Bronchial epithelial cell (primary cell): ENCODE measurements at regions not wholly inside any gene's neighbourhood (a gene's known extent, or its start where the extent isn't known, plus 50 kb on each side); places are given as distances from the start of the nearest gene placed in this dataset.

Source experiments
- DNase-seq: peaks from one replicate; pipeline ENCODE4 v3.0.0-alpha.2; 2010; ENCODE audit warnings: low read depth
- FAIRE-seq: peaks from 2 replicates; lab custom pipeline; 2011; peaks lifted over from hg19 to GRCh38; lab: Jason Lieb, UNC
- H3K27me3 ChIP-seq: 2 replicates; pipeline ENCODE4 v1.5.1; 2011; ENCODE audit warnings: low read length; ENCODE audit not compliant: control insufficient read depth, insufficient read depth
- H3K36me3 ChIP-seq: 2 replicates; pipeline ENCODE4 v1.5.1; 2011; ENCODE audit warnings: low read length; ENCODE audit not compliant: control insufficient read depth, insufficient read depth
- H3K4me3 ChIP-seq: 2 replicates; pipeline ENCODE4 v1.5.1; 2011; ENCODE audit warnings: mild to moderate bottlenecking, low read depth, low read length, control low read depth
- CTCF ChIP-seq: IDR thresholded peaks from 2 replicates; pipeline ENCODE4 v1.5.1; 2011; ENCODE audit warnings: mild to moderate bottlenecking, moderate library complexity, low read length, control low read depth, inconsistent platforms; ENCODE audit not compliant: insufficient read depth, severe bottlenecking

DNA sequence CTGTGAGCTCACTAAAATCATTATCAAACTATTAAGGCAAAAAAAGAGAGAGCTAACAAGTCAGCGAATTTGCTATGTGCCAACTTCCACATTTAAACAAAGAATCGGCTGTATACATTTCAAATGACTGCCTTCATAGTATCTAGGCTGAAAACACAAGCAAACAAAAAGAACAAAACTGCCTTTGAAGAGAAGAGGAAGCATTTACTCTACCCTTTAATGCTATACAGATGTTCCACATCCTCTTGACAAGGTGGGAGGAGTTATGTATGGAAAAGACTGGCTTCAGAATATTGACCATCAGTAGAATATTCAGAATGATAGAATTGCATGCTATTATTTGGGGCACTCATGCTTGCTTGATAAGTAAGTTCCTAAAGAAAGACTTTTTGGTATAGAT is 741.7 kb downstream of the PLCL1 start:
- FAIRE-seq (no peak), DNase-seq (no peak)
- Histone ChIP-seq H3K27me3 (no peaks in the 10 kb centered on the region), H3K36me3 (no peaks in the 10 kb centered on the region), H3K4me3 (no peak overlapping the region)
- no peak for TF ChIP-seq CTCF

- no peak overlapping the region for H3K4me3 ChIP-seq
- no peak for TF ChIP-seq CTCF
- H3K27me3 ChIP-seq: no peaks in the 10 kb centered on the region
- no peak for FAIRE-seq
- DNase-seq: peak; percentile 63
- no peaks in the 10 kb centered on the region for H3K36me3 ChIP-seq
Measured at GRCh38 chr2:198545411-198545810, 741.0 kb downstream of the PLCL1 start.

DNA sequence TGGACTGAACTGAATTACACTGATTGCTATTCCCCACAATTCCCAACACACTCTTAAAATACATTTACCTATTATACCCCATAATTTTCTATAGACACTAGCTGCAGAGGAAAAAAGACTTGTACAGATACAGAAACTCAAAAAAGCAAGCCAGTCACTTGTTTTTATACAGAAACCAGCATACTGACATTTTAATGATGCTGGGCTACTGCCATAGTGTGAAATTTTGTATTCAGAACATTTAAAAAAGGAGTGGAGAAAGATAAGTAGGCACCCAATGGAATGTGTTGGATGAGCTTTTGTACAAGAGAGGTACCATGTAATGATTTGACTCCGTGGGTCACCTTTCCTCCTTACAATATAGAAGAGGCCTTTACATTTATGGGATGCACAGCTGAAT is 740.1 kb downstream of the PLCL1 start:
- Histone ChIP-seq H3K4me3 (no peak overlapping the region), H3K36me3 (no peaks in the 10 kb centered on the region), H3K27me3 (no peaks in the 10 kb centered on the region)
- TF ChIP-seq CTCF: no peak
- FAIRE-seq (no peak), DNase-seq (no peak)

DNA sequence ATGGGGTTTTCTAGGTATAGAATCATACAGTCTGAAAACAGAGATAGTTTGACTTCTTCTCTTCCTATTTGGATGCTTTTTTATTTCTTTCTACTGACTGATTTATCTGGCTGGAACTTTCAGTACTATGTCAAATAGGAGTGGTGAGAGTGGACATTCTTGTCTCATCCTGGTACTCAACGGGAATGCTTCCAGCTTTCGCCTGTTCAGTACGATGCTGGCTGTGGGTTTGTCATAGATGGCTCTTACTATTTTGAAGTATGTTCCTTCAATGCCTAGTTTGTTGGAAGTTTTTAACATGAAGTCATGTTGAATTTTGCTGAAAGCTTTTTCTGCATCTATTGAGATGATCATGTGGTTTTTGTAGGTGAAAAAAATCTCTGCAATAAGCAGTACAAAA is 730.4 kb downstream of the PLCL1 start:
- Histone ChIP-seq H3K4me3 (no peak overlapping the region), H3K36me3 (no peaks in the 10 kb centered on the region), H3K27me3 (no peaks in the 10 kb centered on the region)
- TF ChIP-seq CTCF: no peak
- no peak for DNase-seq
- no peak for FAIRE-seq

DNA sequence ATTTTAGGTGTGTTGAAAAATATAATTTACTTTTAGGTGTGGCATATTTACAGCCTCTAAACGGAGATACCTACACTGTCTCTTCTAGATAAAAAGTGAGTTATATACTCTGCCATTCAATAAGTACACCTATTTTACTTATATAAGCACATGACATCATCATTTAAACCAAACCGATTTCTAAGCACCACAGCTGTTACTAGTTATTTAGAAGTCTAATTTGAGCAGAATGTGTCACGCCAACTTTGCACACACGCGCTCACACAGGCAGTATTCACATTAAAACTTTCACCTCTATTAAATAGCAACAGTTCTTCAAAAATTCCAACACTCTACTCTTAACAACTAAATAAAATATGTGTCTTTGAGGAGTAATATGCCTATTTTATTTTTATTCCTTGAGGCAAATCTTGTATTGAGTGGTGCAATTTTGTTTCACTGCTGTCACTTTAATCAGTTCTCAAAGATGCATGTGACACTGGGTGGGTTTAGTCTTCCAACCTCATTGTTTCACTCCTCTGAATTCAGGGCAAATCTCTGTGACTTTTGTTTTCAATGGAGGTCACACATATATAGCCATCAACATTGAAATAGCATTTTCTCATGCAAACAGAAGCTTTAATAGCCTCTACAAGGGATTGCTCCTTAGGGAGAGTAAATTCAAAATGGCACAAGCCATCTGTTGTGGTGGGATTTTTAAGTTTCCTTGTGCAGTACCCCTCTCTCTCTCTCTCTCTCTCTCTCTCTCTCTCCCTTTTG is 721.0 kb downstream of the PLCL1 start:
- H3K27me3 ChIP-seq: no peaks in the 10 kb centered on the region
- DNase-seq (no peak), FAIRE-seq (no peak)

More for the DNA sequence above, 721.0 kb downstream of the PLCL1 start:
- no peak for TF ChIP-seq CTCF
- Histone ChIP-seq H3K36me3 (no peaks in the 10 kb centered on the region), H3K4me3 (no peak overlapping the region)
